A673 (cell line): ENCODE measurements at regions not wholly inside any gene's neighbourhood (a gene's known extent, or its start where the extent isn't known, plus 50 kb on each side); places are given as distances from the start of the nearest gene placed in this dataset.

Experiments used
- BruUV-seq: library from RNA; stranded (reverse); fragments of 400-500 nt; replicated peaks from 2 replicates; lab custom pipeline; 2021; lab: Mats Ljungman, UMichigan
- CTCF ChIA-PET: fragments of 300-600 bp; sonication (Branson Sonifier 250); formaldehyde crosslinking; loops from one replicate; lab custom pipeline; 2022; ENCODE audit warnings: antibody characterized with exemption; lab: Charles Lee
- POLR2A ChIA-PET: fragments of 300-600 bp; sonication (Branson Sonifier 250); formaldehyde crosslinking; loops from one replicate; lab custom pipeline; 2022; ENCODE audit warnings: antibody characterized with exemption; ENCODE audit not compliant: low non-redundant PET; lab: Charles Lee
- DNase-seq: peaks from one replicate; pipeline ENCODE4 v3.0.0-alpha.2; 2015; ENCODE audit warnings: low spot score
- H3K27ac ChIP-seq: fragments of 200-600 bp; sonication (generic); 2 replicates; pipeline ENCODE4 v1.5.1; 2016; ENCODE audit warnings: mixed run types, low read depth, mild to moderate bottlenecking, mixed read lengths, antibody characterized with exemption, low read length; ENCODE audit not compliant: poor library complexity, severe bottlenecking
- H3K27me3 ChIP-seq: fragments of 200-600 bp; sonication (generic); replicated peaks from 2 replicates; pipeline ENCODE4 v1.6.1; 2017; ENCODE audit warnings: mixed run types, low read depth, mild to moderate bottlenecking, mixed read lengths, antibody characterized with exemption, low read length; ENCODE audit not compliant: insufficient read depth, poor library complexity
- H3K36me3 ChIP-seq: fragments of 200-600 bp; sonication (generic); 2 replicates; pipeline ENCODE4 v1.6.1; 2016; ENCODE audit warnings: mixed run types, mild to moderate bottlenecking, mixed read lengths, antibody characterized with exemption, low read length; ENCODE audit not compliant: insufficient read depth, poor library complexity, severe bottlenecking
- H3K4me1 ChIP-seq: fragments of 200-600 bp; sonication (generic); 2 replicates; pipeline ENCODE4 v1.6.1; 2017; ENCODE audit warnings: mixed run types, mild to moderate bottlenecking, mixed read lengths, antibody characterized with exemption, low read length; ENCODE audit not compliant: insufficient read depth, poor library complexity, severe bottlenecking
- H3K4me3 ChIP-seq: fragments of 200-600 bp; sonication (generic); 2 replicates; pipeline ENCODE4 v1.5.1; 2016; ENCODE audit warnings: low read depth, mixed run types, mild to moderate bottlenecking, mixed read lengths, low read length; ENCODE audit not compliant: poor library complexity, severe bottlenecking
- H3K9me3 ChIP-seq: fragments of 200-600 bp; sonication (generic); 2 replicates; pipeline ENCODE4 v1.6.1; 2016; ENCODE audit warnings: mixed run types, low read depth, mild to moderate bottlenecking, mixed read lengths, antibody characterized with exemption, low read length; ENCODE audit not compliant: poor library complexity, severe bottlenecking
- CTCF ChIP-seq: fragments of 300-800, 200-600 bp; sonication (generic); conservative IDR thresholded peaks from 2 replicates; pipeline ENCODE4 v1.5.1; 2017; ENCODE audit warnings: low read depth, mild to moderate bottlenecking, antibody characterized with exemption, low read length, moderate library complexity, mixed read lengths
- EZH2 ChIP-seq: fragments of 200-600 bp; sonication (generic); IDR thresholded peaks from 2 replicates; pipeline ENCODE4 v1.6.1; 2017; ENCODE audit warnings: borderline replicate concordance, low read depth, mild to moderate bottlenecking, mixed read lengths, antibody characterized with exemption, low read length; ENCODE audit not compliant: poor library complexity, severe bottlenecking
- intact Hi-C: fragments of 100-400 bp; cut with micrococcal nuclease; formaldehyde crosslinking; loops from one replicate; pipeline ENCODE4 v1.10.0; 2022; ENCODE audit not compliant: unreplicated experiment

- no peak overlapping the region for H3K27ac ChIP-seq
- intact Hi-C loops, result no loop called here
- ChIA-PET CTCF (no interaction called here), POLR2A (no interaction called here)
- H3K4me3 ChIP-seq, result no peak overlapping the region
- BruUV-seq, result no TSS peak
- TF ChIP-seq CTCF (no peak), EZH2 (no peak)
- H3K9me3 ChIP-seq, result peaks cover 8% of the 10 kb centered on the region
- H3K4me1 ChIP-seq, result no peaks in the 10 kb centered on the region
- H3K36me3 ChIP-seq, result no peaks in the 10 kb centered on the region
- H3K27me3 ChIP-seq, result no peaks in the 10 kb centered on the region
- no peak for DNase-seq
These were observed 59.6 kb upstream of the CDH13 start for GRCh38 chr16:82567175-82567574.

GRCh38 chr16:82563401-82563800 is 63.4 kb upstream of the CDH13 start:
- ChIA-PET POLR2A (no interaction called here), CTCF (no interaction called here)
- BruUV-seq, result no TSS peak
- no peak overlapping the region for H3K4me3 ChIP-seq
- intact Hi-C loops, result no loop called here
- peaks cover 8% of the 10 kb centered on the region for H3K9me3 ChIP-seq
- H3K27me3 ChIP-seq, result no peaks in the 10 kb centered on the region
- H3K4me1 ChIP-seq, result no peaks in the 10 kb centered on the region
- no peaks in the 10 kb centered on the region for H3K36me3 ChIP-seq
- H3K27ac ChIP-seq, result no peak overlapping the region
- no peak for DNase-seq
- TF ChIP-seq CTCF (no peak), EZH2 (no peak)

- intact Hi-C loops, result no loop called here
- no TSS peak for BruUV-seq
- CTCF ChIA-PET, result no interaction called here
These were observed 64.5 kb upstream of the CDH13 start for GRCh38 chr16:82562183-82562683.

More at GRCh38 chr16:82562183-82562683, 64.5 kb upstream of the CDH13 start:
- Histone ChIP-seq H3K9me3 (peaks cover 8% of the 10 kb centered on the region), H3K27me3 (no peaks in the 10 kb centered on the region), H3K36me3 (no peaks in the 10 kb centered on the region), H3K27ac (no peak overlapping the region), H3K4me3 (no peak overlapping the region), H3K4me1 (no peaks in the 10 kb centered on the region)
- no peak for DNase-seq
- TF ChIP-seq CTCF, result no peak
- no peak for TF ChIP-seq EZH2
- POLR2A ChIA-PET, result no interaction called here
